ENCODE measurements at regions not wholly inside any gene's neighbourhood (a gene's known extent, or its start where the extent isn't known, plus 50 kb on each side); places are given as distances from the start of the nearest gene placed in this dataset.

- TF ChIP-seq CTCF (IDR thresholded peaks at IDR 0.05) (no peak), POLR2A (IDR thresholded peaks at IDR 0.05) (no peak), EP300 (IDR thresholded peaks at IDR 0.05) (no peak)
These were observed 139.4 kb downstream of the RNF152 start for GRCh38 chr18:61753373-61753772.

Data from ovary (tissue), 3 donors.